K562 (cell line): ENCODE measurements at regions not wholly inside any gene's neighbourhood (a gene's known extent, or its start where the extent isn't known, plus 50 kb on each side); places are given as distances from the start of the nearest gene placed in this dataset.

Experiments
- ATAC-seq: fragments of 200-7000 bp; cut with Tn5 transposase; 3 replicates; pipeline ENCODE4 v1.9.1; 2020; ENCODE audit warnings: moderate library complexity
- BruUV-seq: library from RNA; stranded (reverse); fragments of 400-500 nt; replicated peaks from 2 replicates; lab custom pipeline; 2021; lab: Mats Ljungman, UMichigan
- CTCF ChIA-PET: fragments of 300-600 bp; formaldehyde crosslinking; extraction: SDS; loops from one replicate; lab custom pipeline; 2021; ENCODE audit warnings: low intra/inter-chr PET ratio; lab: Yijun Ruan, JAX
- POLR2A ChIA-PET: fragments of 300-600, 350-650 bp; sonication (Branson Sonifier 250); formaldehyde crosslinking; extraction: SDS; loops from one replicate; lab custom pipeline; 2021; ENCODE audit warnings: antibody characterized with exemption, inconsistent platforms; lab: Yijun Ruan, JAX
- DNase-seq, 4 experiments: peaks; one replicate each; pipeline versions ENCODE4 v3.0.0 to v3.0.0-alpha.2; 2011 to 2018; ENCODE audit warnings: low spot score in 3 of 4, mixed read lengths in 3 of 4; ENCODE audit errors: extremely low read depth in 1 of 4
- FAIRE-seq: peaks from 2 replicates; lab custom pipeline; 2011; peaks lifted over from hg19 to GRCh38; lab: Jason Lieb, UNC
- H2AFZ ChIP-seq: 2 replicates; pipeline ENCODE4 v1.6.0; 2011; ENCODE audit warnings: low read depth, low read length, control low read depth, inconsistent platforms
- H3K27ac ChIP-seq: fragments of 200-600 bp; 3 replicates; pipeline ENCODE4 v1.8.0; 2011; ENCODE audit warnings: low read depth, mild to moderate bottlenecking, control low read depth, inconsistent platforms, low read length, moderate library complexity, mixed read lengths; ENCODE audit errors: extremely low read depth
- H3K27me3 ChIP-seq, 2 experiments: fragments of 300-600 bp in 1 of 2; 2 replicates in 1 of 2; 3 replicates in 1 of 2; pipeline versions ENCODE4 v1.6.0 to v1.8.0; 2011; ENCODE audit warnings: inconsistent platforms in 2 of 2, low read length in 2 of 2, mild to moderate bottlenecking in 1 of 2, mixed read lengths in 1 of 2, moderate library complexity in 1 of 2; ENCODE audit not compliant: control insufficient read depth in 2 of 2, insufficient read depth in 2 of 2
- H3K36me3 ChIP-seq: fragments of 300-600 bp; 3 replicates; pipeline ENCODE4 v1.8.0; 2011; ENCODE audit warnings: mild to moderate bottlenecking, low read length, inconsistent platforms; ENCODE audit not compliant: control insufficient read depth, insufficient read depth
- H3K4me1 ChIP-seq, 2 experiments: fragments of 200-600 bp in 1 of 2; replicated peaks in 1 of 2; 2 replicates in 1 of 2; 3 replicates in 1 of 2; pipeline versions ENCODE4 v1.5.1 to v1.8.0; 2011; ENCODE audit warnings: inconsistent platforms in 2 of 2, low read length in 2 of 2, mild to moderate bottlenecking in 1 of 2, mixed read lengths in 1 of 2, moderate library complexity in 1 of 2; ENCODE audit not compliant: control insufficient read depth in 2 of 2, insufficient read depth in 2 of 2
- H3K4me2 ChIP-seq: 2 replicates; pipeline ENCODE4 v1.6.1; 2011; ENCODE audit warnings: low read length, control low read depth, inconsistent platforms, mixed read lengths; ENCODE audit not compliant: insufficient read depth
- H3K4me3 ChIP-seq: fragments of 200-600 bp; sonication (generic), shearing (Covaris generic); 2 replicates; pipeline ENCODE4 v1.5.1; 2016; ENCODE audit warnings: control low read depth, inconsistent platforms
- H3K79me2 ChIP-seq: fragments of 200-600 bp; 3 replicates; pipeline ENCODE4 v1.8.0; 2011; ENCODE audit warnings: low read length, inconsistent platforms; ENCODE audit not compliant: control insufficient read depth, insufficient read depth
- H3K9ac ChIP-seq, 2 experiments: 2 replicates each; pipeline versions ENCODE4 v1.6.0 to v1.6.1; 2011; ENCODE audit warnings: low read depth in 2 of 2, low read length in 2 of 2, control low read depth in 1 of 2, inconsistent platforms in 1 of 2, mild to moderate bottlenecking in 1 of 2, mixed read lengths in 1 of 2; ENCODE audit not compliant: insufficient read depth in 1 of 2
- H3K9me1 ChIP-seq: one replicate; pipeline ENCODE4 v1.6.0; 2011; ENCODE audit warnings: inconsistent platforms, mild to moderate bottlenecking, low read length, moderate library complexity; ENCODE audit not compliant: control insufficient read depth, insufficient read depth
- H3K9me3 ChIP-seq: replicated peaks from 2 replicates; pipeline ENCODE4 v1.5.1; 2011; ENCODE audit warnings: low read depth, low read length, inconsistent platforms; ENCODE audit not compliant: control insufficient read depth, insufficient read depth
- H4K20me1 ChIP-seq: replicated peaks from 2 replicates; pipeline ENCODE4 v1.6.1; 2011; ENCODE audit warnings: low read length, inconsistent platforms, mixed read lengths; ENCODE audit not compliant: control insufficient read depth, insufficient read depth
- ETS2 ChIP-seq: IDR thresholded peaks from 2 replicates; pipeline ENCODE4 v1.6.1; 2016; ENCODE audit warnings: borderline replicate concordance, missing genetic modification characterization, mild to moderate bottlenecking, moderate library complexity, missing compliant biosample characterization; ENCODE audit not compliant: poor library complexity, severe bottlenecking
- NR3C1 ChIP-seq: sonication (generic); formaldehyde crosslinking; IDR thresholded peaks from 2 replicates; pipeline ENCODE4 v1.8.1; 2022; ENCODE audit warnings: missing genetic modification reagents
- PTBP1 ChIP-seq: fragments of 200-400 bp; formaldehyde crosslinking; IDR thresholded peaks from 2 replicates; pipeline ENCODE4 v1.6.1; 2017; ENCODE audit warnings: low read depth, low read length
- PURB ChIP-seq: sonication (generic); formaldehyde crosslinking; IDR thresholded peaks from 2 replicates; pipeline ENCODE4 v1.9.0; 2021; ENCODE audit warnings: low read depth, mild to moderate bottlenecking, missing genetic modification reagents
- RBM34 ChIP-seq: fragments of 200-400 bp; formaldehyde crosslinking; IDR thresholded peaks from 2 replicates; pipeline ENCODE4 v1.6.1; 2018; ENCODE audit warnings: low read length, borderline replicate concordance; ENCODE audit not compliant: insufficient read depth
- SNIP1 ChIP-seq: fragments of 450-650 bp; IDR thresholded peaks from 2 replicates; pipeline ENCODE4 v1.7.1; 2017; ENCODE audit warnings: low read depth, mild to moderate bottlenecking
- THAP7 ChIP-seq: fragments of 250-450 bp; sonication (Bioruptor Pico); IDR thresholded peaks from 2 replicates; pipeline ENCODE4 v1.5.0; 2021
- WGBS: fragments of 100-300 bp; shearing (Covaris generic); methylation state at CpG from one replicate; pipeline ENCODE4 v1.1.6; 2016; ENCODE audit warnings: low coverage, mixed read lengths; ENCODE audit not compliant: insufficient coverage; ENCODE audit errors: missing lambda C conversion rate; 5-methylcytosine and 5-hydroxymethylcytosine counted together
- in situ Hi-C: fragments of 300-500 bp; cut with MboI; formaldehyde crosslinking; loops from 4 replicates; pipeline ENCODE4 v1.15.0; 2018; ENCODE audit warnings: inconsistent platforms, mixed read lengths
- intact Hi-C: fragments of 100-400 bp; cut with micrococcal nuclease; formaldehyde crosslinking; loops from 2 replicates; pipeline ENCODE4 v1.14.2; 2022

- Histone ChIP-seq H3K4me1 (peaks cover 0 to 3% of the 10 kb centered on the region in 2 experiments; a peak in 1 of 5 replicates), H2AFZ (no peak overlapping the region), H3K27ac (no peak overlapping the region), H3K9me3 (no peaks in the 10 kb centered on the region)
- POLR2A ChIA-PET = no interaction called here
- TF ChIP-seq PTBP1 (no peak), PURB (no peak), NR3C1 (CRISPR knock-in tag) (no peak), RBM34 (no peak), ETS2 (tag) (no peak), THAP7 (CRISPR knock-in tag) (no peak), SNIP1 (no peak)
- TF ChIP-seq, all 486 proteins: peak for 0
- ATAC-seq = no peak
- Histone ChIP-seq H4K20me1 (no peaks in the 10 kb centered on the region), H3K79me2 (no peaks in the 10 kb centered on the region), H3K36me3 (no peaks in the 10 kb centered on the region), H3K4me3 (no peak overlapping the region), H3K27me3 (no peaks in the 10 kb centered on the region), H3K4me2 (no peak overlapping the region), H3K9me1 (no peaks in the 10 kb centered on the region), H3K9ac (no peak overlapping the region)
- CTCF ChIA-PET = no interaction called here
- BruUV-seq = no TSS peak
- no peak for DNase-seq
- intact Hi-C loops (loop anchor here (10.0 kb wide), 1 partner anchor 129 kb away; no protein-coding TSS in a partner anchor), in situ Hi-C loops (no loop called here)
- 0% methylated on average over 6 of the region's 6 CpGs for WGBS
- no peak for FAIRE-seq
Observed at GRCh38 chr10:93225938-93226337, 152.2 kb downstream of the CYP26A1 start.
